ENCODE measurements at regions not wholly inside any gene's neighbourhood (a gene's known extent, or its start where the extent isn't known, plus 50 kb on each side); places are given as distances from the start of the nearest gene placed in this dataset.

DNA sequence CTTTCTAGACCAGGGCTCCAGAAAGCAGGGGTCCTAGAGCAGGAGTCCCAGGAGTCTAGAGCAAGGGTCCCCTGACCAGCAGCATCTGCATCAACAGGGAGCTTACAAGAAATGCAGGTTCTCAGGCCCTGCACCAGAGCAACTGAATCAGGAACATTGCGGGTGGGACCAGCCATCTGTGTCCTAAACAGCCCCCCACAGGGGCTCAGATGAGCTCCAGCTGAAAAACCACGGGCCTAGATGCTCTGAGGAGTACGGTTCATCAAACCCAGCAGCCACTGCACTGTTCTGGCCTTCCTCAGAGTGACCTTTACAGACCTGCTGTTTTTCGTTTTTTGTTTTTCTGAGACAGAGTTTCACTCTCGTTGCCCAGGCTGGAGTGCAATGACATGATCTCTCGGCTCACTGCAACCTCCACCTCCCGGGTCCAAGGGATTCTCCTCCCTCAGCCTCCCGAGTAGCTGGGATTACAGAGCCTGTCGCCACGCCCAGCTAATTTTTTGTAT is 438.2 kb downstream of the SOX9 start:
- intact Hi-C loops (cut with DNase I, micrococcal nuclease): loop anchor here in 1 of 2 experiments (5.0 to 10.0 kb wide), 3 partner anchors 168 to 806 kb away; no protein-coding TSS in a partner anchor
- H3K4me1 Mint-ChIP-seq: no peaks in the 10 kb centered on the region
- ATAC-seq: no peak
- no peak for DNase-seq
- POLR2A ChIA-PET: no interaction called here
- CTCF ChIA-PET: interaction anchor here (0.5 to 5.6 kb wide), 22 partner anchors 8 to 1095 kb away, joined by 3 to 71 read pairs (median 4); no protein-coding TSS in a partner anchor
- H3K27me3 Mint-ChIP-seq: peaks cover 2% of the 10 kb centered on the region
- no peaks in the 10 kb centered on the region for H3K36me3 Mint-ChIP-seq (ENCODE audit: low read depth)
- H3K27ac Mint-ChIP-seq: no peak overlapping the region
- H3K9me3 Mint-ChIP-seq (ENCODE audit: low read depth): no peaks in the 10 kb centered on the region
- no peak overlapping the region for H3K4me3 Mint-ChIP-seq

DNA sequence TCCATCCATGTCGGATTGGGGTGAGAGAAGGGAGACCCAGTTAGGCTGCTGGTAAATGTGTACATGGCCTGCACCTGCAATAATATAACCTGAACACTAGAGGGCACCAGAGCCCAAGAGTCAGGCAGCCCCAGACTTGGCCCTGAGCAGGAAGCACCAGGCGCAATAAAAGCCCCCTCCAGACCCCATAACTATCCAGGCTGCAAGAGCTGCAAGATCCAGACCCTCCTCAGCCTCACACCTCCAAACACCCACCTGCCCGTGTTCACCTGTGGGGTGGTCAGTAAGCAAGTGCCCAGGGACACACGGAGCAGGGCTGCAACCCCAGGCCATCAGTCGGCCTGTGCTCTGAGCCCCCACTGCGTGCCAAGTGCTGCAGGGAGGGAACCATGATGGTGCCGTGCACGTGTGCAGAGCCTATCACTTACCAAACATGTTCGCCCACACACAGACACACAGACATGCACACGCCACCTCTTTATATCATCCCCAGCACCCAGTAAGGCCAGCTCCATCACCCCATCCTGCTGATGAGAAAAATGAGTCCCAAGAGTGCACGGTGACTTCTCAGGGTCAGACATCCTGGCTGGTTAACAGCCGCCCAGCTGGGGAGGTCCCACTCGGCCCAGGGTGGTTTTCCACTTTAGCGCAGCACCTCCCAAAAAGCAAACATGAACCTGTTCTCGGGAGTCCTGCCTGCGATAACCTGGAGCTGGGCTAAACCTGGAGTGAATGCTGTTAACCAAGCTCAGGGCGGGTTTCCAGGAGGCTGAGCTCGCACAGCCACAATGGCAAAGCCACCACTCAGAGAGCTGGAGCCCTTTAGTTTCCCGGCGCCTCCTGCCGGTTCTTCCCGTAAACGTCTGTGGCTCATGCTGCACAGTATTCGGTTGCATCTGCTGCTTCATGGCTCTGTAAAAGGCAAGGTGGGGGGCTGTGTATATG is 439.8 kb downstream of the SOX9 start:
- ATAC-seq: peak; percentile 78
- no peaks in the 10 kb centered on the region for H3K9me3 Mint-ChIP-seq (ENCODE audit: low read depth)
- intact Hi-C loops (cut with DNase I, micrococcal nuclease): loop anchor here in 1 of 2 experiments (1.0 to 2.0 kb wide), 2 partner anchors 426 to 810 kb away; no protein-coding TSS in a partner anchor

DNA sequence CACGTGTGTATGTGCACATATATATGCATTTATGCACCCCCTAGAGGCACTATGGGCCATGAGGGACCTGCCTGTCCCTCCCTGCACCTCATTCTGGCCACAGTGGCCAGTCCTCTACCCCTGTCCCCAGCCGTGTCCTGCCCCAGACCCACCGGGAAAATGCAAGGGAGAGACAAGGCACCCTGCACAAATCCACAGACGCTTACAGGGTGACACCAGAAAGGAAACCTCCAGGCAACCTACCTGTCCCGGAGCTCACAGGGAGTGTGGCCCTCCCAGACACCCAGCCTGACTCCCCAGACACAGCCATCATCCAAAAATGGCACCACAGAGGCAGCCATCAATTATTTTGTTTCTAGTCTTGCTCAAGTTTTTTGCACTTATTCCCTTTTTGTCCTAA is 440.4 kb downstream of the SOX9 start:
- Mint-ChIP-seq H3K4me1 (no peaks in the 10 kb centered on the region), H3K4me3 (no peak overlapping the region), H3K27me3 (no peaks in the 10 kb centered on the region), H3K27ac (no peak overlapping the region), H3K36me3 (ENCODE audit: low read depth) (no peaks in the 10 kb centered on the region), H3K9me3 (ENCODE audit: low read depth) (no peaks in the 10 kb centered on the region)
- DNase-seq (no peak), ATAC-seq (no peak)
- CTCF ChIA-PET: interaction anchor here (0.5 to 5.6 kb wide), 9 partner anchors 27 to 1076 kb away, joined by 3 to 71 read pairs (median 3); no protein-coding TSS in a partner anchor
- intact Hi-C loops (cut with DNase I, micrococcal nuclease): loop anchor here in 1 of 2 experiments (2.0 kb wide), 1 partner anchor 426 kb away; no protein-coding TSS in a partner anchor
- POLR2A ChIA-PET: no interaction called here

More for the DNA sequence above, 439.8 kb downstream of the SOX9 start:
- no peak overlapping the region for H3K27ac Mint-ChIP-seq
- POLR2A ChIA-PET: no interaction called here
- peak; percentile 67 for DNase-seq
- no peaks in the 10 kb centered on the region for H3K36me3 Mint-ChIP-seq (ENCODE audit: low read depth)
- H3K4me1 Mint-ChIP-seq: no peaks in the 10 kb centered on the region
- H3K4me3 Mint-ChIP-seq: no peak overlapping the region
- H3K27me3 Mint-ChIP-seq: peaks cover 2% of the 10 kb centered on the region
- CTCF ChIA-PET: interaction anchor here (0.6 to 5.6 kb wide), 23 partner anchors 9 to 797 kb away, joined by 3 to 71 read pairs (median 4); no protein-coding TSS in a partner anchor

DNA sequence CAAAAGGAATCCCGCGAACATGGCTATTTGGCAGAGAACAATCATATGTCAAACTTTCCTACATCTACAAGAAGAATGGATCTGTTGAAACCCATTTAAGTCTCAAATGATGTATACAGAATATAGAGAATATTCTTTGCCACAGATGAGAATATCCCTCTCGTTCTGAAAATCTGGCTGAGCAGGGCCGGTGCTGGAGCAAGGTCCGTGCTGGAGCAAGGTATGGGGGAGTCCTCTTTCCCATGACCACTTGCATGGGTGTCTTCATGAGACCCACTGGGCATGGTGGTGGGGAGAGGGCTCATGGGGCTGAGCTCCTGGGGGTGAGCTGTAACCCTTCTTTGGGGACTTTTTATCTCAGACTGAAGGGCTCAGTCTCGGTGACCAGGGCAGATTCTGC is 440.9 kb downstream of the SOX9 start:
- ChIA-PET CTCF (interaction anchor here (0.5 to 5.6 kb wide), 5 partner anchors 82 to 1077 kb away, joined by 3 to 71 read pairs (median 3); no protein-coding TSS in a partner anchor), POLR2A (no interaction called here)

DNA sequence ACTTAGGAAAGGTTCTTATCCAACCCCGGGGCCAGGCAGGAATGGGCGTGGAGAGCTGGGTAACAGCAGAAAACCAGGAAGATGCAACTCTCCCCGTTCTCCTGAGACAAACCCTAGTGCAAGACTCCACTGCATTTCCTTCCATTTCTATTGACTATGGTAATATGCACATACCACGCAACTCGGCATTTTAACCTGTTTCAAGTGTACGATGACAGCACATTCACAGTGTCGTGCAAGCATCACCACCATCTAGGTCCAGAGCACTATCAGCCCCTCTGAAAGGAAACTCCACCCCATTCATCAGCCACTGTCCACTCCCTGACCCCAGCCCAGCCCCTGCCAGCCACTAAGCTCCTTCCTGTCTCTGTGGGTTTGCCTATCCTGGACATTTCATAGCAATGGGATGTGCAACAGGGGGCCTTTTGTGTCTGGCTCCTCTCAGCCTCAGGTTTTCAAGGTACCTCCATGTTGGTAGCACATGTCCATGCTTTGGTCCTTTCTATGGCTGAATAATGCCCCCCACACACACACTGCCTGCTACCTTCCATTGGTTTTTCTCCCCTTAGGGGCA is 441.9 kb downstream of the SOX9 start:
- no peaks in the 10 kb centered on the region for H3K27me3 Mint-ChIP-seq
- no peaks in the 10 kb centered on the region for H3K36me3 Mint-ChIP-seq (ENCODE audit: low read depth)
- ATAC-seq (no peak), DNase-seq (no peak)
- POLR2A ChIA-PET: no interaction called here
- no peaks in the 10 kb centered on the region for H3K9me3 Mint-ChIP-seq (ENCODE audit: low read depth)
- no peak overlapping the region for H3K4me3 Mint-ChIP-seq
- no peak overlapping the region for H3K27ac Mint-ChIP-seq
- peaks cover 2% of the 10 kb centered on the region for H3K4me1 Mint-ChIP-seq
- intact Hi-C loops (cut with DNase I, micrococcal nuclease): no loop called here
- CTCF ChIA-PET: interaction anchor here (0.7 to 1.4 kb wide), 4 partner anchors 18 to 807 kb away, joined by 3 to 5 read pairs (median 4); no protein-coding TSS in a partner anchor

More for the DNA sequence above, 440.9 kb downstream of the SOX9 start:
- intact Hi-C loops (cut with DNase I, micrococcal nuclease): loop anchor here in 1 of 2 experiments (2.0 kb wide), 1 partner anchor 425 kb away; no protein-coding TSS in a partner anchor
- no peak overlapping the region for H3K27ac Mint-ChIP-seq
- no peaks in the 10 kb centered on the region for H3K9me3 Mint-ChIP-seq (ENCODE audit: low read depth)
- H3K36me3 Mint-ChIP-seq (ENCODE audit: low read depth): no peaks in the 10 kb centered on the region
- DNase-seq: no peak
- H3K4me1 Mint-ChIP-seq: no peaks in the 10 kb centered on the region
- H3K27me3 Mint-ChIP-seq: no peaks in the 10 kb centered on the region
- no peak overlapping the region for H3K4me3 Mint-ChIP-seq
- ATAC-seq: no peak

DNA sequence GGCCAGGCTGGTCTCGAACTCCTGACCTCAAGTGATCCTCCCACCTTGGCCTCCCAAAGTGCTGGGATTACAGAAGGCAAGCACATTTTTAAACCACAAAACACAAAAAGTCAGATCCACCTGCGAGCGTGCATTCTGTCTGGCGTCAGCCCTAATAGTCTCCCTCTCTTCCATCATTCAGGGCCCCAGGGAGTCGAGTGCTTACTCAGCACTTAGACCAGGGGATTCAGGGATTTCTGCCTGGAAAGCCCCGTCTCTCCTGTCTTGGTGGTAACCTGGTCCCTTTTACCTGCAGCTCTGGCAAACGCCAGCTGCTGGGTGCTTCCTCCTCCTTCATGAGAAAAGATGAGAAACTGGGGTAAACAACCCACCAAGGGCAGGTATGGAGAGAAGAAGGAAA is 443.1 kb downstream of the SOX9 start:
- ATAC-seq (no peak), DNase-seq (no peak)
- no peak overlapping the region for H3K4me3 Mint-ChIP-seq
- no peaks in the 10 kb centered on the region for H3K27me3 Mint-ChIP-seq
- peaks cover 2% of the 10 kb centered on the region for H3K4me1 Mint-ChIP-seq
- no peaks in the 10 kb centered on the region for H3K36me3 Mint-ChIP-seq (ENCODE audit: low read depth)
- intact Hi-C loops (cut with DNase I, micrococcal nuclease): no loop called here
- H3K9me3 Mint-ChIP-seq (ENCODE audit: low read depth): no peaks in the 10 kb centered on the region
- POLR2A ChIA-PET: no interaction called here
- no peak overlapping the region for H3K27ac Mint-ChIP-seq
- CTCF ChIA-PET: interaction anchor here (0.6 to 0.8 kb wide), 3 partner anchors 14 to 1147 kb away, joined by 3 read pairs; no protein-coding TSS in a partner anchor

DNA sequence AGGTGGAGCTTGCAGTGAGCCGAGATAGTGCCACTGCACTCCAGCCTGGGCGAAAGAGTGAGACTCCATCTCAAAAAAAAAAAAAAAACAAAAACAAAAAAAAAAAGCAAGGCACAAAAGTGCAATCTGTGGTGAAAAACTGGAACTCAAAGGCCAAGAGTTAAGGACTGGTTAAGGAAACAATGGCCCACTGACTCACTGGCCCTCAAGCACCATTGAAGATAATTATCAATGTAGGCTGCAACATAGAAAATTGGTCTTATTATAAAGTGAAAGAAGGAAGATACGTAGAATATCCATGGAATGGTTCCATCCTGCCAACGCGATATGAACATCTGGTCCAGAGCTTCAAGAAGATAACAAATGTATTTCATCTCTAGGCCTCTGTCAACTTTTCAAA is 444.2 kb downstream of the SOX9 start:
- no peaks in the 10 kb centered on the region for H3K27me3 Mint-ChIP-seq
- CTCF ChIA-PET: interaction anchor here (0.6 to 0.8 kb wide), 2 partner anchors 15 to 1259 kb away, joined by 3 read pairs; no protein-coding TSS in a partner anchor
- H3K4me1 Mint-ChIP-seq: peaks cover 2% of the 10 kb centered on the region
- POLR2A ChIA-PET: no interaction called here
- DNase-seq (no peak), ATAC-seq (no peak)
- no peak overlapping the region for H3K27ac Mint-ChIP-seq
- H3K4me3 Mint-ChIP-seq: no peak overlapping the region
- no peaks in the 10 kb centered on the region for H3K9me3 Mint-ChIP-seq (ENCODE audit: low read depth)
- intact Hi-C loops (cut with DNase I, micrococcal nuclease): no loop called here
- no peaks in the 10 kb centered on the region for H3K36me3 Mint-ChIP-seq (ENCODE audit: low read depth)

DNA sequence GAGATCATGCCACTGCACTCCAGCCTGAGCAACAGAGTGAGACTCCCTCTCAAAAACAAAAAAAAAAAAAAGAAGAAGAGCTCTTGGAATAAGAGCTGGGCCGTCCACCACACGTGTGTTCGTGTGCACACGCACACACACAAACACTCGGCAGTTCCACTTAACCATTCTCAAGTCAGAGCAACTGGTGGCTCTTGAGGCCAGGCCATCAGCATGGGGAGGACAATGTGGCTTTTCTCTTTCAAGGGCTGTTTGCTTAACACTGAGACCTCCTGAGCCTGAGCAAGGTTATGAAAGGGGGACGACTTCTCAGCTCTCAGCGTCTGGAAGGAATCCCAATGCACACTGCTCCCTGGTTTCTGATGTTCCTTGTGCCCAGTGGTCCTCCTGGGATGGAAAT is 444.9 kb downstream of the SOX9 start:
- Mint-ChIP-seq H3K4me1 (peaks cover 2% of the 10 kb centered on the region), H3K36me3 (ENCODE audit: low read depth) (no peaks in the 10 kb centered on the region), H3K9me3 (ENCODE audit: low read depth) (no peaks in the 10 kb centered on the region), H3K4me3 (no peak overlapping the region), H3K27ac (no peak overlapping the region), H3K27me3 (no peaks in the 10 kb centered on the region)
- CTCF ChIA-PET: interaction anchor here (0.6 kb wide), 1 partner anchor 1258 kb away, joined by 3 read pairs; no protein-coding TSS in a partner anchor
- DNase-seq (no peak), ATAC-seq (no peak)
- intact Hi-C loops (cut with DNase I, micrococcal nuclease): no loop called here
- POLR2A ChIA-PET: no interaction called here

DNA sequence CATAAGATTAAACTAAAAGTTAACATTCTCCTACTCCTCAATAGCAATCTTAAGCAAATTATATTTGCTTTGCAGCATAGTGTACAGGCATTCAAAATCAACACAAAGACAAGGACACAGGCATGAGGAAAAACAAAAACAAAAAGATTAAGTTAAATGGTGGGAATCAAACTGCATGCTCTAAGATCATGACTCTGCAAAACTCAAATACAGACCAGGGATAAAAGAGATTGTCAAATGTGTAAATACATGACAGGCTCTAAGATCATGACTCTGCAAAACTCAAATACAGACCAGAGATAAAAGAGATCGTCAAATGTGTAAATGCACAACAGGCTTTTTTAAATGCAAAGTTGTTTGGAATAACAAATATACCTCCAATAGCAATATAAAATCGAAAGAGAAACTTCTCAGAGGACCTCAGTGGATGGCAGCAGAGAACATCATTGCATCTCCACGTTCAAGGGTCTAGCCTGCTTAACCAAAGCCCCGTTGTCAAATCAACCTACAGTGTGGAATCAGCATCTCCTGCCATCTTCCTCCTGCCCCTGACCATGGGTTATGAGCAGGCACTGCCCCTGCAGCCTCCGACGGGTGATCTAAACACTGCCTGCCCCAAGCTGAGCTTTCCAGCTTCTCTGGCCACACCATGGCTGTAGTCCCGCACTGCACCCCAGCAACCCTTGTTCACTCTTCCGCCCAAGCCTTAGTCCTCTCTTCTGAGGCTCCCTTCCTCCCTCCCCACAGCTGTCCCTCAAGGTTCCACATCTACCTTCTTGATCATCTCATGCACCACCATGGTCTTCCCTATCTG is 446.1 kb downstream of the SOX9 start:
- H3K27ac Mint-ChIP-seq: no peak overlapping the region
- H3K9me3 Mint-ChIP-seq (ENCODE audit: low read depth): no peaks in the 10 kb centered on the region
- DNase-seq (no peak), ATAC-seq (no peak)
- H3K27me3 Mint-ChIP-seq: no peaks in the 10 kb centered on the region
- no peaks in the 10 kb centered on the region for H3K36me3 Mint-ChIP-seq (ENCODE audit: low read depth)
- peaks cover 2% of the 10 kb centered on the region for H3K4me1 Mint-ChIP-seq
- ChIA-PET CTCF (interaction anchor here (1.1 kb wide), 1 partner anchor 10 kb away, joined by 3 read pairs; no protein-coding TSS in a partner anchor), POLR2A (no interaction called here)
- intact Hi-C loops (cut with DNase I, micrococcal nuclease): no loop called here
- H3K4me3 Mint-ChIP-seq: no peak overlapping the region

DNA sequence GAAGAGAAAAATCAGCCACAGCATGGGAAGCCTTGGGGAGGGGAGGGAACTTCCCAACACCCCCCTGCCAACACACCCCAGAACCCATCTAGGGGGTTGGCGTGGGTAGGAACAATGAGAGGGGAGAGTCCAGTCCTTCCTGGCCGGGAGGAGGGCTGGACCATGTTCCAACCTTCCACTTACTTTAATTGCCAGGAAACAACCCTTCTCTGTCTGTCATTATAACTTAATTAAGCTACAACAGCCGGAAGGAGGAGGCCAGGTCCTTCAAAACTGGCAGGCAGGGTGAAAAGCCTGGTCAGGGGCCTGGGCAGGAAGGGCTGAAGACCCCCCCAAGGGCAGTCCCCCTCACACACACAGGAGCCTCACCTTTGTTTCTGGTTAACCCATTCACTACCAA is 447.0 kb downstream of the SOX9 start:
- ATAC-seq (no peak), DNase-seq (no peak)
- intact Hi-C loops (cut with DNase I, micrococcal nuclease): no loop called here
- Mint-ChIP-seq H3K27me3 (no peaks in the 10 kb centered on the region), H3K4me3 (no peak overlapping the region), H3K27ac (no peak overlapping the region), H3K36me3 (ENCODE audit: low read depth) (no peaks in the 10 kb centered on the region), H3K9me3 (ENCODE audit: low read depth) (no peaks in the 10 kb centered on the region), H3K4me1 (peaks cover 2% of the 10 kb centered on the region)
- CTCF ChIA-PET: interaction anchor here (1.1 kb wide), 1 partner anchor 11 kb away, joined by 3 read pairs; no protein-coding TSS in a partner anchor
- POLR2A ChIA-PET: no interaction called here

All from activated CD4-positive, alpha-beta T cell treated with anti-CD3 and anti-CD28 coated beads for 36 hours (primary cell).